ENCODE measurements at regions not wholly inside any gene's neighbourhood (a gene's known extent, or its start where the extent isn't known, plus 50 kb on each side); places are given as distances from the start of the nearest gene placed in this dataset.
"Not testable (repeated sequence)": the region's sequence is repeated elsewhere in the genome, so short reads cannot be mapped to it uniquely, and the experiment has no call there.

DNA sequence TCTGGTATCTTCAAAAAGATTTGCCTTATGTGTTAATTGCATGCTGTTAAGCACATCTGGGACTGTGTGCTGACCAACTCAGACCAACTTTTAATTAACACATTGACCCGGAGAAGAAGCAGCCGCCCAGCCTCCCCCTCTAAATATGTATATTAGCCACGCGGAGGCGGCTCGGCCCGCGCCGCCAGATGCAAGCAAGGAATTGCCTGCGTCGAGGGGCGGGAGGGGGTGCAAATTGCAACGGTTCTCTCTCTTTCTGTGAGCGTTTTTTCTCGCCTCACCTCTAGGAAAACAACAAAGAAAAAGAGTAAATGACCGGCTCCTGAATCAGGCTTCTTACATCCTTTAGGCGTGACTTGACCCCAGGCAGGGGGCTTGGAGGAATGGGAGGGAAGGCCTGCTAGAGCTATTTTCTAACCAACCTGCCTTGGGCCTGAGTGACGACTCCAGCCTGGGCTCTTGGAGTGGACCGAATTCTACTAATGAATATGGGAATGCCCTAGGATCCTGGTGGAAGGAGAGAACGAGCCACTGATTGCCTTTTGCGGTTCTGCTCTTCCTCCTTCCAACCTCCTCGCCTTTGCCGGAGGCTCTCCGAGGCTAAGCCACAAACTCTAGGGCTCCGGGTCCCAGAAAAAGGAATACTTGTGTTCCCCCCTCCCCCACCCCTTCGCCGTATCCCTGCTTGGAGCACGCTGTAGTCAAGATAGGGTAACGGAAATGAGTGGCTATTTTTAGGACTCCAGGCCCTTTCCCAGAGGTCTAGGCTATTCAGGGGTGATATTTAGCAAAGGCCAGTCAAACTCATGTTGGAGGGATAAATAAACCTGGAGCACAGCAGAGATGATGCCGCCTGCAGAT, 417.0 kb upstream of the ESRRG start:
- no peak for DNase-seq (ENCODE audit: low read depth in 4 of 4, low spot score in 3 of 4)

DNA sequence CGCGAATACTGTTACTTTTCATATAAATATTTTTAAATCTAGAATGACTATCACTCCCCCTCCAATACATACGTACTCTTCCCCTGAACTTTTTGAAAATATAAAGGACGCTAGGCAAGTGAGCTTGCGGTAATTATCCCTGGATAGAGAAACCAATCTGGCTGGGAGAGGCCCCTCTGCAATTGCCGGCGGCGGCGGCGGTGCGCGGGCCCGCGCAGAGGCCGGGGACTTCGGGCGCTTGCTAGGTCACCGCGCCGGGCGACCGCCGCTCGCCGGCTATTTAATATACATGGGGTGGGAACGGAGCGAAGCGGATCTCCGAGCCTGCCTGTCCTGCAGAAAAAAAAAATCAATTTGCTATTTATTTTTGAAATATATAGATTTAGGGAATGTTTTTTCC, 416.3 kb upstream of the ESRRG start:
- DNase-seq (ENCODE audit: low read depth in 4 of 4, low spot score in 3 of 4): no peak

- no peak for DNase-seq (ENCODE audit: low read depth in 4 of 4, low spot score in 3 of 4)
Observed at GRCh38 chr1:217138799-217139466, 415.7 kb upstream of the ESRRG start.

GRCh38 chr1:217138173-217138765, 415.0 kb upstream of the ESRRG start:
- no peak for DNase-seq (ENCODE audit: low read depth in 4 of 4, low spot score in 3 of 4)

- no peak for DNase-seq (ENCODE audit: low read depth in 4 of 4, low spot score in 3 of 4)
Observed at GRCh38 chr1:217137210-217137881, 414.1 kb upstream of the ESRRG start.

DNA sequence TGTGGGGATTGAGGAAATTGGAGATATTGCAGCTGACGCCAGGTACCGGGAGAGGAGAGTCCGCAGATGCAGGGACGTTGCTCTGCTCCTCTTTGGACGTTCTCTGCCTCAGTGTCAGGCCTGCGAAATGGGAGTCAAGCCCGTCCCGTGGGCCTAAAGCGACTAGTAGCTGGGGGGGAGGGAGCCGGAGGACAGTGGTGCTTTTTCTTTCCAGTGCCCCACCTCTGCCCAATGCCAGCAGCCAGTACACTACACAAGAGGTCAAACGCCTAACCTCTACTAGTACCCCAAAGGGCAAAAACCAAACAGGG, 413.6 kb upstream of the ESRRG start:
- no peak for DNase-seq (ENCODE audit: low read depth in 4 of 4, low spot score in 3 of 4)

- DNase-seq (ENCODE audit: low read depth in 4 of 4, low spot score in 3 of 4): no peak
Observed at GRCh38 chr1:217135987-217136894, 413.0 kb upstream of the ESRRG start.

- DNase-seq (ENCODE audit: low read depth in 4 of 4, low spot score in 3 of 4): no peak
Observed at GRCh38 chr1:217135569-217135915, 412.3 kb upstream of the ESRRG start.

DNA sequence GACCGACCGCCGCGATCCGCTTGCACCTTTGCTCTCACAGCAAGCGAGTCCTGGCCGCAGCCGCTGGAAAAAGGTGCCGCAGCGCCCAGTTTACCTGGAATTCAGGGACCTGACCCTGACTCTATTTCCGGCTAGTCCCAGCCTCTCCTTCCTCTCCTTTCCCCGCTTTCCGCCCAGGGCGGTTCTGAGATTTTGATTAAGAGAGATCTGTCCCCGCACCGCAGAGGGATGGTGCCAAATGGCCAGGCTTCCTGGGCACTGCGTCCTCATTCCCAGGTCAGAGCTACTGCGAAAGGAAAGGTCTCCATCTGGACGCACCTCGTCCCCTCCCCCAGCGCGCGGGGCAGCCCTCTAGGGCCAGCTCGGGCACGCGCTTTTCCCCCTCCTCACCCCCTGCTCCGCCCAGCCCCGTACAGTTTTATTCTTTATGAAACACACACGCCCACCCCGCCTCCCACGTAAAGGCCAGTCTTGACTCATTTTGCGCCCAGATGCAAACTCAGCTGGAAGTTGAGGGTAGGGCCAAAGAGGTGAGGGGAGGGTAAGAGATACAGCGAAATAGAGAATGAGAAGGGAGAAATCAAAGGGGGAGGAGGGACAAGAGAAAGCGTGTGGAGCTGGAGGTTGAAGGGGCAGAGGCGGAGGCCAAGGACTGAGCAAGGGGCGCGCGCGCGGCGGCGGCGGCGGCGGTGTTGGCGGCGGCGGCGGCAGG, 411.8 kb upstream of the ESRRG start:
- DNase-seq (ENCODE audit: low read depth in 4 of 4, low spot score in 3 of 4): no peak

DNA sequence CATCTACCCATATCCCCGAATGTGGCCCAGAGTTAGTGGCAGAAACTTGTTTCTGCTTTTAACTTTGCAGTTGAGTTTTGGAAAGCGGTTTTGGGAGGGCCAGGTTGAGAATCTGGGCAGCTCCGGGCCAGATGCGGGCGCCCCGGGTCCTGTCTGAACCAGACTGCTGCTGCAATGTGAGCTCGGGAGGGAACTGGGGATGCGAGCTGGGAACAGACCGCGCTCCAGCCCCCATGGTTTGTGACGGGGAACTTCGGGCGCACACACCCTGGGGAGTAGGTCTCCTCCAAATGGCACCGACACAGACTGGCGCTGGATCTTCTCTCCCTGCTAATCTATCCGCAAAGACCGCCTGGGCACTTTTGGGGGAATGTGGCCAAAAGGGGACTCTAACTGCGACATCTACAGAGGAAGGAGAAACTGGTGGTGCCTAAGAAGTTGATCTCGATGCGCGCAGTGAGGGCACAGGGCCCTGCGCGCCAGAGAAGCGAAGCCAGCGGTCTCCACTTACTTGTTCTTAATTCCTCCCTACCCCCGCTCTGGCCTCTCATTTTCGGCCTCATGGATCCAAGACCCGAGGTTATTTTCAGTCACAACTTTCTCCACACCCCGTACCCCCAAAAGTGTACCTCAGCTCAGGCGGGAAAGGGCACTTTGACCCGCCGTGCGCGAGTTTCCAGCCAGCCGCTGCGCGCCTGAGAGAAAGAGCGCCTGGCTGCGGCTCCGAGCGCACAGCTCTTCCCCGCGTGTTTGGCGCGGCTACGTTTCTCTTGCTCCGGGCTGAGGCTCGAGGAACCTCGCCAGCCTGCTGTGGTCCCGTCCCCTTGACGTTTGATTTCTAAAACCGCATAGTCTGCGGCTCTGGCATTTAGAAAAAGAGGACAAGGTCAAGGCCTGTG, 411.0 kb upstream of the ESRRG start:
- DNase-seq (ENCODE audit: low read depth in 4 of 4, low spot score in 3 of 4): no peak

- DNase-seq (ENCODE audit: low read depth in 4 of 4, low spot score in 3 of 4): no peak
Observed at GRCh38 chr1:217133092-217133491, 409.9 kb upstream of the ESRRG start.

- not testable (repeated sequence) for DNase-seq (ENCODE audit: low read depth in 4 of 4, low spot score in 3 of 4)
Observed at GRCh38 chr1:217123340-217123739, 400.1 kb upstream of the ESRRG start.

- no peak for DNase-seq (ENCODE audit: low read depth in 4 of 4, low spot score in 3 of 4)
Observed at GRCh38 chr1:217117973-217118465, 394.8 kb upstream of the ESRRG start.

DNA sequence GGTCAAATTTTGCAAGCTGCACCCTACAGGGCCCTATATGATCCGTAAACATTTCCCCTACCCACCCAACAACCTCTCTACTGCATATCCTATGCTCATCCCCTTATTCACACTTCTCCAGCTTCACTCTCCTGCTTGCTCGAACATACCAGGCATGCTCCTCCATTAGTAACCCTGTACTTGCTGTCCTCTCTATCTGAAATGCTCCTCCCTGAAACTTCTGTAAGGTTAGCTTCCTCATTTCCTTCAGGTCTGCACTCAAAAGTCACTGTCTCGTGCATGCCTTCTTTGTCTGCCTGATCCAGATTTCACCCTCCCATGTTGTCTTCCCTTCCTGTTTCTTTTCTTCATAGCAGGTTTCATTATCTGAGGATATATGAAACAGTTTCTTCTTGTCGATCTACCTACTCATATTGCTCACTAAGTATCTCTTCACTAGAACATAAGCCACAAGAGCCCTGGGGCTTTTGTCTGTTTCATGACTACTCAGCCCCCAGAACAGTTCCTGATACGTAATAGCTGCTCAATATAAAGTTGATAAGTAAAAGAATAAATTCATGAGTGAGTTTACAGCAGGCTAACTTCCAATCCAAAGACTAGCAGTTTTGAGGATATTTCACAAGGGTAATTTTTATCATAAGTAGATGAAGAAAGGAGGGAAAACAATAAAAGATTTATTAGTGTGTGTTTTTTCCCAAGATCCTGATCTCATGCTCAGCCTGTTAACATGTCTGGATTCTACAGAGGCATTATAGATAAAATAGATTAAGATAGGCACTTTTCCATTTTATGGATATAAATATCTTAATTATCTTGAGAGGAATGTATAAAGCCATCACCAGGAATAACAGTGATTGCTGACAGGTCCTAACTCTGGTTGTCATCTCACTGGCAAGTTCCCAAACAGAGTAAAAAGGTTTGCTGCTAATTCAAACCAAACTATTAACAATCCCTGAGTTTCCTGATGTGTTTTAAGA, 392.5 kb upstream of the ESRRG start:
- no peak for DNase-seq (ENCODE audit: low read depth in 4 of 4, low spot score in 3 of 4)

GRCh38 chr1:217109928-217110327, 386.7 kb upstream of the ESRRG start:
- no peak for DNase-seq (ENCODE audit: low read depth in 4 of 4, low spot score in 3 of 4)

GRCh38 chr1:217106231-217106901, 383.1 kb upstream of the ESRRG start:
- no peak for DNase-seq (ENCODE audit: low read depth in 4 of 4, low spot score in 3 of 4)

- no peak for DNase-seq (ENCODE audit: low read depth in 4 of 4, low spot score in 3 of 4)
Observed at GRCh38 chr1:217105437-217105836, 382.2 kb upstream of the ESRRG start.
